H1 (cell line): ENCODE measurements at regions not wholly inside any gene's neighbourhood (a gene's known extent, or its start where the extent isn't known, plus 50 kb on each side); places are given as distances from the start of the nearest gene placed in this dataset.

Experiments
- CTCF ChIA-PET: fragments of 300-600 bp; sonication (Branson Sonifier 250); formaldehyde crosslinking; loops from one replicate; lab custom pipeline; 2021; ENCODE audit not compliant: partially characterized antibody; lab: Charles Lee
- POLR2A ChIA-PET: fragments of 300-600 bp; sonication (Branson Sonifier 250); formaldehyde crosslinking; loops from one replicate; lab custom pipeline; 2021; ENCODE audit warnings: inconsistent platforms; ENCODE audit not compliant: partially characterized antibody; lab: Charles Lee
- DNase-seq, 2 experiments: peaks; one replicate each; pipeline versions ENCODE4 v3.0.0 to v3.0.0-alpha.2; 2010 to 2022; ENCODE audit warnings: low spot score in 2 of 2, low read depth in 1 of 2, mixed read lengths in 1 of 2
- FAIRE-seq: peaks from 2 replicates; lab custom pipeline; 2011; peaks lifted over from hg19 to GRCh38; lab: Jason Lieb, UNC
- H2AFZ ChIP-seq: 2 replicates; pipeline ENCODE4 v1.8.1; 2012; ENCODE audit warnings: low read length, inconsistent platforms
- H2AK5ac ChIP-seq: 2 replicates; pipeline ENCODE4 v1.6.1; 2013; ENCODE audit warnings: low read depth, low read length
- H2BK120ac ChIP-seq: replicated peaks from 2 replicates; pipeline ENCODE3; 2013; ENCODE audit warnings: low read depth, low read length, inconsistent platforms
- H2BK12ac ChIP-seq: 2 replicates; pipeline ENCODE4 v1.6.1; 2013; ENCODE audit warnings: low read depth, low read length
- H2BK15ac ChIP-seq: 2 replicates; pipeline ENCODE4 v1.6.1; 2013; ENCODE audit warnings: low read length
- H2BK20ac ChIP-seq: 2 replicates; pipeline ENCODE4 v1.6.1; 2013; ENCODE audit warnings: low read length
- H2BK5ac ChIP-seq: 2 replicates; pipeline ENCODE4 v1.6.1; 2013; ENCODE audit warnings: low read depth, low read length
- H3K14ac ChIP-seq: 2 replicates; pipeline ENCODE4 v1.6.1; 2013; ENCODE audit warnings: inconsistent platforms; ENCODE audit not compliant: insufficient read length
- H3K18ac ChIP-seq: 2 replicates; pipeline ENCODE4 v1.6.1; 2013; ENCODE audit warnings: low read length; ENCODE audit errors: extremely low read depth
- H3K23ac ChIP-seq: 2 replicates; pipeline ENCODE4 v1.6.1; 2013; ENCODE audit warnings: inconsistent platforms; ENCODE audit not compliant: insufficient read length
- H3K23me2 ChIP-seq: 2 replicates; pipeline ENCODE4 v1.6.1; 2013; ENCODE audit warnings: low read depth, low read length
- H3K27ac ChIP-seq: 2 replicates; pipeline ENCODE4 v1.6.1; 2011; ENCODE audit warnings: low read depth, low read length, inconsistent platforms
- H3K27me3 ChIP-seq, 4 experiments: replicated peaks in 1 of 4; 1 replicate in 1 of 4; 2 replicates in 3 of 4; pipeline versions ENCODE4 v1.6.1 to v1.8.1; 2011 to 2013; ENCODE audit warnings: low read length in 3 of 4, mild to moderate bottlenecking in 3 of 4, inconsistent platforms in 2 of 4, mixed read lengths in 2 of 4, moderate library complexity in 1 of 4; ENCODE audit not compliant: control insufficient read depth in 3 of 4, insufficient read depth in 3 of 4; ENCODE audit errors: extremely low read depth in 1 of 4
- H3K36me3 ChIP-seq, 4 experiments: 2 replicates each; pipeline versions ENCODE4 v1.6.1 to v1.8.1; 2011 to 2013; ENCODE audit warnings: mild to moderate bottlenecking in 4 of 4, low read length in 3 of 4, moderate library complexity in 2 of 4, control low read depth in 1 of 4, inconsistent platforms in 1 of 4; ENCODE audit not compliant: insufficient read depth in 4 of 4, control insufficient read depth in 2 of 4
- H3K4ac ChIP-seq: replicated peaks from 2 replicates; pipeline ENCODE3; 2013; ENCODE audit warnings: low read length, low read depth, mixed read lengths, inconsistent platforms; ENCODE audit not compliant: insufficient read length
- H3K4me1 ChIP-seq, 4 experiments: replicated peaks in 1 of 4; 1 replicate in 1 of 4; 2 replicates in 3 of 4; pipeline versions ENCODE4 v1.6.1 to v1.8.1; 2011 to 2013; ENCODE audit warnings: low read length in 3 of 4, inconsistent platforms in 2 of 4, mixed read lengths in 1 of 4; ENCODE audit not compliant: insufficient read depth in 4 of 4, control insufficient read depth in 3 of 4
- H3K4me2 ChIP-seq, 2 experiments: 2 replicates each; pipeline versions ENCODE4 v1.6.1 to v1.8.1; 2011 to 2013; ENCODE audit warnings: low read depth in 2 of 2, low read length in 2 of 2, control low read depth in 1 of 2, inconsistent platforms in 1 of 2, mild to moderate bottlenecking in 1 of 2; ENCODE audit not compliant: insufficient read depth in 1 of 2
- H3K4me3 ChIP-seq, 4 experiments: fragments of 200-600, 300-600 bp in 1 of 4; sonication (generic), shearing (Covaris generic), sonication (Bioruptor Twin) in 1 of 4; 2 replicates each; pipeline versions ENCODE4 v1.5.1 to v1.8.1; 2011 to 2016; ENCODE audit warnings: low read length in 4 of 4, low read depth in 3 of 4, control low read depth in 2 of 4, inconsistent platforms in 2 of 4, mild to moderate bottlenecking in 2 of 4, mixed read lengths in 1 of 4, moderate library complexity in 1 of 4; ENCODE audit not compliant: insufficient read depth in 2 of 4; ENCODE audit errors: extremely low read depth in 1 of 4
- H3K56ac ChIP-seq: replicated peaks from 2 replicates; pipeline ENCODE3; 2013; ENCODE audit warnings: low read depth, mild to moderate bottlenecking, mixed read lengths, low read length, inconsistent platforms; ENCODE audit not compliant: insufficient read length
- H3K79me1 ChIP-seq: 2 replicates; pipeline ENCODE4 v1.6.1; 2013; ENCODE audit warnings: low read depth, low read length, control low read depth
- H3K79me2 ChIP-seq, 2 experiments: 2 replicates each; pipeline versions ENCODE4 v1.6.1 to v1.8.1; 2012 to 2013; ENCODE audit warnings: low read length in 2 of 2, mild to moderate bottlenecking in 2 of 2, inconsistent platforms in 1 of 2; ENCODE audit not compliant: insufficient read depth in 2 of 2, control insufficient read depth in 1 of 2
- H3K9ac ChIP-seq, 4 experiments: replicated peaks in 1 of 4; 1 replicate in 1 of 4; 2 replicates in 3 of 4; pipeline versions ENCODE4 v1.6.1 to v1.8.1; 2011 to 2013; ENCODE audit warnings: low read depth in 3 of 4, low read length in 3 of 4, control low read depth in 2 of 4, mild to moderate bottlenecking in 2 of 4, moderate library complexity in 2 of 4, inconsistent platforms in 1 of 4; ENCODE audit errors: extremely low read depth in 1 of 4
- H3K9me3 ChIP-seq, 2 experiments: 2 replicates each; pipeline versions ENCODE4 v1.6.1 to v1.8.1; 2012 to 2013; ENCODE audit warnings: mild to moderate bottlenecking in 2 of 2, moderate library complexity in 2 of 2, control low read depth in 1 of 2, inconsistent platforms in 1 of 2, low read depth in 1 of 2, low read length in 1 of 2, mixed read lengths in 1 of 2; ENCODE audit not compliant: insufficient read depth in 2 of 2
- H4K20me1 ChIP-seq, 2 experiments: replicated peaks in 1 of 2; 2 replicates each; pipeline versions ENCODE3 to v1.8.1; 2011 to 2013; ENCODE audit warnings: inconsistent platforms in 2 of 2, low read length in 2 of 2, mild to moderate bottlenecking in 1 of 2; ENCODE audit not compliant: insufficient read depth in 2 of 2, control insufficient read depth in 1 of 2
- H4K5ac ChIP-seq: 2 replicates; pipeline ENCODE4 v1.6.1; 2013; ENCODE audit warnings: low read length, low read depth, mixed read lengths, inconsistent platforms; ENCODE audit not compliant: insufficient read length
- H4K8ac ChIP-seq: 2 replicates; pipeline ENCODE4 v1.8.0; 2013; ENCODE audit warnings: mild to moderate bottlenecking, moderate library complexity, low read length, inconsistent platforms; ENCODE audit not compliant: insufficient read depth; ENCODE audit errors: extremely low read depth
- H4K91ac ChIP-seq: replicated peaks from 2 replicates; pipeline ENCODE3; 2013; ENCODE audit warnings: low read length, mixed read lengths, inconsistent platforms; ENCODE audit not compliant: insufficient read length
- ASH2L ChIP-seq: fragments of 200-600, 300-600 bp; sonication (generic); IDR thresholded peaks from one replicate; pipeline ENCODE4 v1.7.1; 2017; ENCODE audit warnings: low read length
- BACH1 ChIP-seq: IDR thresholded peaks from 2 replicates; pipeline ENCODE4 v1.6.1; 2012; ENCODE audit warnings: low read length, improper control_type of control experiment
- BRCA1 ChIP-seq: IDR thresholded peaks from 2 replicates; pipeline ENCODE4 v1.6.1; 2012; ENCODE audit warnings: low read depth, low read length, improper control_type of control experiment
- EZH2 ChIP-seq: fragments of 200-600 bp; sonication (generic); IDR thresholded peaks from 2 replicates; pipeline ENCODE4 v1.7.1; 2012; ENCODE audit warnings: low read depth, mild to moderate bottlenecking, moderate library complexity, low read length, inconsistent platforms; ENCODE audit not compliant: severe bottlenecking
- RXRA ChIP-seq: IDR thresholded peaks from 2 replicates; pipeline ENCODE4 v1.6.1; 2011; ENCODE audit warnings: low read depth, mild to moderate bottlenecking, low read length, moderate library complexity; ENCODE audit not compliant: insufficient read depth
- WGBS, 2 experiments: shearing (Covaris generic) in 1 of 2; methylation state at CpG; one replicate each; pipeline versions ENCODE4 v1.1.6 to v1.1.7; 2013 to 2015; ENCODE audit warnings: low lambda C conversion rate in 2 of 2, mixed read lengths in 2 of 2, inconsistent platforms in 1 of 2, low coverage in 1 of 2, missing lambda C conversion rate in 1 of 2; ENCODE audit not compliant: insufficient replicate concordance in 2 of 2, insufficient coverage in 1 of 2, insufficient read length in 1 of 2; ENCODE audit errors: extremely low coverage in 1 of 2, missing lambda C conversion rate in 1 of 2; 5-methylcytosine and 5-hydroxymethylcytosine counted together

- no peak overlapping the region for H2BK15ac ChIP-seq
- H4K20me1 ChIP-seq: no peaks in the 10 kb centered on the region
- 65% methylated on average over 3 of the region's 3 CpGs; no CpG with 5 or more reads in 1 of the 2 experiments for WGBS, 2 experiments
- H3K9me3 ChIP-seq: no peaks in the 10 kb centered on the region; a peak in 1 of 4 replicates
- H4K5ac ChIP-seq: no peak overlapping the region
- no peaks in the 10 kb centered on the region for H3K23me2 ChIP-seq
- H3K9ac ChIP-seq: no peak overlapping the region
- H4K8ac ChIP-seq: no peak overlapping the region
- H2BK120ac ChIP-seq: no peak overlapping the region
- no peak overlapping the region for H3K4me3 ChIP-seq
- H3K36me3 ChIP-seq: no peaks in the 10 kb centered on the region
- no peak overlapping the region for H3K4ac ChIP-seq
- peaks cover 0 to 1% (median 0%) of the 10 kb centered on the region in 4 experiments; a peak in 1 of 7 replicates for H3K27me3 ChIP-seq
- DNase-seq: no peak
- no peaks in the 10 kb centered on the region for H3K79me1 ChIP-seq
- H3K56ac ChIP-seq: no peak overlapping the region
- ChIA-PET CTCF (interaction anchor here (0.7 to 2.1 kb wide), 9 partner anchors 11 to 158 kb away, joined by 3 to 6 read pairs (median 3); no protein-coding TSS in a partner anchor), POLR2A (interaction anchor here (0.6 kb wide), 1 partner anchor 1127 kb away, joined by 3 read pairs; no protein-coding TSS in a partner anchor)
- peaks cover 0 to 13% (median 4%) of the 10 kb centered on the region in 4 experiments; a peak in 4 of 7 replicates for H3K4me1 ChIP-seq
- no peak overlapping the region for H3K14ac ChIP-seq
- no peak overlapping the region for H2AK5ac ChIP-seq
- H3K79me2 ChIP-seq: no peaks in the 10 kb centered on the region
- H3K18ac ChIP-seq: no peak overlapping the region
- H3K27ac ChIP-seq: no peak overlapping the region
- no peak overlapping the region for H2BK12ac ChIP-seq
- TF ChIP-seq ASH2L (no peak), RXRA (no peak), BRCA1 (no peak), EZH2 (no peak), BACH1 (no peak)
- no peak overlapping the region for H2BK20ac ChIP-seq
- H3K4me2 ChIP-seq: no peak overlapping the region
- peak overlapping the region; percentile 99 for H2AFZ ChIP-seq
- no peak overlapping the region for H4K91ac ChIP-seq
- H3K23ac ChIP-seq: no peak overlapping the region
- FAIRE-seq: no peak
- H2BK5ac ChIP-seq: no peak overlapping the region
Measured at GRCh38 chr4:10299601-10300000, 157.6 kb downstream of the ZNF518B start.
